SK-N-SH (cell line): ENCODE measurements at regions not wholly inside any gene's neighbourhood (a gene's known extent, or its start where the extent isn't known, plus 50 kb on each side); places are given as distances from the start of the nearest gene placed in this dataset.

Experiments used
- CTCF ChIA-PET: fragments of 300-600, 350-600 bp; formaldehyde crosslinking; extraction: SDS; loops from one replicate; lab custom pipeline; 2021; lab: Yijun Ruan, JAX
- POLR2A ChIA-PET: fragments of 350-600 bp; sonication (Branson Sonifier 250); formaldehyde crosslinking; extraction: SDS; loops from one replicate; lab custom pipeline; 2020; ENCODE audit warnings: antibody characterized with exemption, inconsistent platforms; lab: Yijun Ruan, JAX
- DNase-seq: peaks from one replicate; pipeline ENCODE4 v3.0.0; 2012
- H2AFZ ChIP-seq: fragments of 200-600 bp; sonication (generic); 2 replicates; pipeline ENCODE4 v1.8.1; 2016; ENCODE audit warnings: antibody characterized with exemption, mild to moderate bottlenecking, low read depth
- H3F3A ChIP-seq: fragments of 200-600 bp; sonication (generic); replicated peaks from 2 replicates; pipeline ENCODE3; 2016; ENCODE audit warnings: antibody characterized with exemption, mild to moderate bottlenecking; ENCODE audit not compliant: insufficient read depth
- H3K27ac ChIP-seq, 2 experiments: fragments of 200-500 bp in 1 of 2; fragments of 200-600 bp in 1 of 2; sonication (Bioruptor generic) in 1 of 2; sonication (generic), shearing (Covaris generic) in 1 of 2; 2 replicates each; pipeline versions ENCODE4 v1.5.1 to v1.6.1; 2014 to 2016; ENCODE audit warnings: low read depth in 2 of 2, inconsistent platforms in 1 of 2, low read length in 1 of 2, mild to moderate bottlenecking in 1 of 2, mixed read lengths in 1 of 2
- H3K27me3 ChIP-seq: fragments of 200-600 bp; sonication (generic), shearing (Covaris generic); 2 replicates; pipeline ENCODE4 v1.6.1; 2016; ENCODE audit warnings: mixed run types; ENCODE audit not compliant: insufficient read depth
- H3K36me3 ChIP-seq, 2 experiments: fragments of 200-500 bp in 1 of 2; fragments of 200-600 bp in 1 of 2; sonication (Bioruptor generic) in 1 of 2; sonication (generic) in 1 of 2; replicated peaks in 1 of 2; 2 replicates each; pipeline versions ENCODE3 to v1.5.1; 2014 to 2016; ENCODE audit warnings: low read length in 1 of 2, mild to moderate bottlenecking in 1 of 2; ENCODE audit not compliant: insufficient read depth in 2 of 2, control insufficient read depth in 1 of 2
- H3K4me1 ChIP-seq, 2 experiments: fragments of 200-500 bp in 1 of 2; fragments of 200-600 bp in 1 of 2; sonication (Bioruptor generic) in 1 of 2; sonication (generic), shearing (Covaris generic) in 1 of 2; 2 replicates each; pipeline versions ENCODE4 v1.5.1 to v1.6.1; 2014 to 2016; ENCODE audit warnings: low read depth in 1 of 2, low read length in 1 of 2, mixed run types in 1 of 2; ENCODE audit not compliant: insufficient read depth in 2 of 2, control insufficient read depth in 1 of 2
- H3K4me2 ChIP-seq: fragments of 200-600 bp; sonication (generic), shearing (Covaris generic); 2 replicates; pipeline ENCODE4 v1.6.1; 2017; ENCODE audit warnings: mixed run types
- H3K4me3 ChIP-seq, 2 experiments: fragments of 200-500 bp in 1 of 2; fragments of 200-600 bp in 1 of 2; sonication (Bioruptor generic) in 1 of 2; sonication (generic), shearing (Covaris generic) in 1 of 2; 2 replicates each; pipeline versions ENCODE4 v1.5.1 to v1.8.1; 2014 to 2016; ENCODE audit warnings: low read depth in 2 of 2, inconsistent platforms in 1 of 2, low read length in 1 of 2, mild to moderate bottlenecking in 1 of 2, mixed read lengths in 1 of 2, moderate library complexity in 1 of 2
- H3K79me2 ChIP-seq: fragments of 200-600 bp; sonication (generic); 2 replicates; pipeline ENCODE4 v1.8.1; 2017; ENCODE audit warnings: mild to moderate bottlenecking; ENCODE audit not compliant: insufficient read depth
- H3K9ac ChIP-seq: fragments of 200-600 bp; sonication (generic); 2 replicates; pipeline ENCODE4 v1.6.1; 2017; ENCODE audit warnings: mixed run types
- H3K9me2 ChIP-seq: fragments of 200-600 bp; sonication (generic); 2 replicates; pipeline ENCODE4 v1.6.1; 2017; ENCODE audit warnings: mixed run types
- H3K9me3 ChIP-seq: fragments of 200-600 bp; sonication (generic); 2 replicates; pipeline ENCODE4 v1.6.1; 2017; ENCODE audit warnings: mixed run types, mild to moderate bottlenecking, moderate library complexity
- H4K20me1 ChIP-seq: fragments of 200-600 bp; sonication (generic); 2 replicates; pipeline ENCODE4 v1.6.1; 2017; ENCODE audit warnings: mild to moderate bottlenecking, mixed run types; ENCODE audit not compliant: insufficient read depth
- CHD2 ChIP-seq: fragments of 150-350 bp; IDR thresholded peaks from 2 replicates; pipeline ENCODE4 v1.6.1; 2018; ENCODE audit warnings: low read length; ENCODE audit not compliant: partially characterized antibody
- CTCF ChIP-seq: fragments of 200-600 bp; sonication (generic); IDR thresholded peaks from 2 replicates; pipeline ENCODE4 v1.6.1; 2017; ENCODE audit warnings: antibody characterized with exemption, mild to moderate bottlenecking, moderate library complexity
- ELF1 ChIP-seq: IDR thresholded peaks from 2 replicates; pipeline ENCODE4 v1.4.0; 2012
- EP300 ChIP-seq, 2 experiments: IDR thresholded peaks; 2 replicates each; pipeline versions ENCODE4 v1.4.0 to v1.6.1; 2012; ENCODE audit warnings: borderline replicate concordance in 1 of 2, low read depth in 1 of 2, low read length in 1 of 2
- EZH2phosphoT487 ChIP-seq: fragments of 200-600 bp; sonication (generic); IDR thresholded peaks from 2 replicates; pipeline ENCODE4 v1.6.1; 2017; ENCODE audit warnings: low read depth, mixed run types, mild to moderate bottlenecking, antibody characterized with exemption, moderate library complexity, borderline replicate concordance
- GATA2 ChIP-seq: sonication (generic); formaldehyde crosslinking; IDR thresholded peaks from 2 replicates; pipeline ENCODE4 v1.5.0; 2020; ENCODE audit warnings: mild to moderate bottlenecking, missing genetic modification reagents
- MEF2A ChIP-seq: IDR thresholded peaks from 2 replicates; pipeline ENCODE4 v1.4.0; 2012; ENCODE audit warnings: low read depth, borderline replicate concordance
- MXI1 ChIP-seq: IDR thresholded peaks from 2 replicates; pipeline ENCODE4 v1.6.1; 2012; ENCODE audit warnings: mild to moderate bottlenecking, low read depth, low read length, improper control_type of control experiment
- NFIC ChIP-seq: IDR thresholded peaks from 2 replicates; pipeline ENCODE4 v1.4.0; 2012; ENCODE audit warnings: borderline replicate concordance
- RAD21 ChIP-seq: IDR thresholded peaks from 2 replicates; pipeline ENCODE4 v1.6.1; 2012; ENCODE audit warnings: mild to moderate bottlenecking, low read length
- RFX5 ChIP-seq: IDR thresholded peaks from 2 replicates; pipeline ENCODE4 v1.6.1; 2012; ENCODE audit warnings: mild to moderate bottlenecking, improper control_type of control experiment, low read length
- SIN3A ChIP-seq: IDR thresholded peaks from 2 replicates; pipeline ENCODE4 v1.6.1; 2012; ENCODE audit warnings: low read depth, mild to moderate bottlenecking, low read length, moderate library complexity, borderline replicate concordance
- TAF1 ChIP-seq: IDR thresholded peaks from 2 replicates; pipeline ENCODE4 v1.6.1; 2012; ENCODE audit warnings: low read depth, mild to moderate bottlenecking, low read length, moderate library complexity, borderline replicate concordance
- TCF12 ChIP-seq: IDR thresholded peaks from 2 replicates; pipeline ENCODE4 v1.4.0; 2012
- YY1 ChIP-seq: IDR thresholded peaks from 2 replicates; pipeline ENCODE4 v1.4.0; 2012; ENCODE audit warnings: low read depth, mild to moderate bottlenecking
- ZBTB33 ChIP-seq: IDR thresholded peaks from 2 replicates; pipeline ENCODE4 v1.4.0; 2012; ENCODE audit warnings: low read depth, borderline replicate concordance
- WGBS: methylation state at CpG from one replicate; pipeline ENCODE4 v1.1.6; 2017; ENCODE audit warnings: low lambda C conversion rate; 5-methylcytosine and 5-hydroxymethylcytosine counted together
- TF ChIP-seq, protein P1 (sequence below): fragments of 150-350 bp; IDR thresholded peaks from 2 replicates; pipeline ENCODE4 v1.6.1; 2017; ENCODE audit warnings: antibody characterized with exemption, low read length, low read depth, borderline replicate concordance

DNA sequence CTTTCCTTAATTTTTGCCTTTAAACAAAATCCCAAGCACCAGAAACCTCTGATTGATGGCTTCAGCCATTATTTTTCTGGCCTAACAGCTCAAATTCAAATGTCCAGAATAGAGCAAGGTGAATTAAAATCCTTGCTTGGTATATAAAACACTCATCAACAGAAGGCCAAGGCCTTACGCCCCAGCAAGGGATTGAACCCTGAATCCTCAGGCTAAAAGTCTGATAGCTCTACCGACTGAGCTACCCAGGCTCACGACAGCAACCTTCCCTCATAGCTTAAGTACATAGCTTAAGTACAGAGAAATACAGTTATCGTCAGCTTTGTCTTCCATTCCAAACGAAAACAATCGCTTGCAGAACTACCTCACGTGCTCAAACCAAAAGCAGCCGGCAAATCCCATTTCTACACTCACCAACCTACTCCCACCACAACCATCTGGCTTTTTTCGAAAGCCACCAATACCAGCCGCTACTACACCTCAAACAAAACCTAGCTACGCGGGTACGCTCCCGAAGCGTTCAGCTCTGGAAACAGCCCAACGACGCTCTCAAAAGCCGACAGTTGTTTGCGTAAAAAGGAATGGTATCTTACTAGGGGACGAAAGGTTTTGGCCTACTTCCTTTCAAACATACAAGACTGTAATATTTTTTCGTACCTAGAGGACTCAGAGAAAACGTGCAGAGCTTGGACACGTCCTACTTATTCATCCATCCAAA, 167.5 kb downstream of the GPX5 start:
- Histone ChIP-seq H3K4me2 (no peak overlapping the region), H4K20me1 (no peaks in the 10 kb centered on the region), H3F3A (no peaks in the 10 kb centered on the region), H3K36me3 (no peaks in the 10 kb centered on the region), H3K9ac (no peak overlapping the region), H3K27ac (no peak overlapping the region), H3K9me2 (no peaks in the 10 kb centered on the region), H3K9me3 (no peaks in the 10 kb centered on the region), H3K4me3 (no peak overlapping the region), H3K4me1 (peaks cover 0 to 2% of the 10 kb centered on the region in 2 experiments; a peak in 1 of 4 replicates), H3K27me3 (peaks cover 65% of the 10 kb centered on the region), H3K79me2 (no peaks in the 10 kb centered on the region), H2AFZ (no peak overlapping the region)
- TF ChIP-seq SIN3A (no peak), NFIC (no peak), RFX5 (no peak), MXI1 (no peak), YY1 (no peak), EP300 (IDR thresholded peaks at IDR 0.05; ENCODE audit: borderline replicate concordance in 1 of 2, low read depth in 1 of 2, low read length in 1 of 2) (no peak), RAD21 (no peak), TAF1 (no peak), ZBTB33 (no peak), TCF12 (no peak)
- WGBS = 65% methylated on average over 23 of the region's 23 CpGs
- POLR2A ChIA-PET = no interaction called here
- no peak for DNase-seq
- CTCF ChIA-PET = interaction anchor here (1.2 to 2.4 kb wide), 4 partner anchors 9 to 323 kb away, joined by 3 to 9 read pairs (median 4); no protein-coding TSS in a partner anchor

- POLR2A ChIA-PET = no interaction called here
- no peak overlapping the region for H2AFZ ChIP-seq
- peaks cover 60% of the 10 kb centered on the region for H3K27me3 ChIP-seq
- DNase-seq = no peak
- H3K4me3 ChIP-seq = no peak overlapping the region
- no peaks in the 10 kb centered on the region for H3K36me3 ChIP-seq
- CTCF ChIA-PET = interaction anchor here (1.2 to 2.4 kb wide), 4 partner anchors 9 to 322 kb away, joined by 3 to 9 read pairs (median 4); no protein-coding TSS in a partner anchor
- 26% methylated on average over 25 of the region's 26 CpGs for WGBS
- TF ChIP-seq GATA2 (CRISPR knock-in tag) (no peak), CTCF (no peak), NFIC (no peak), MEF2A (no peak), EZH2phosphoT487 (no peak), ELF1 (no peak), TAF1 (no peak), ZBTB33 (no peak), EP300 (IDR thresholded peaks at IDR 0.05; ENCODE audit: borderline replicate concordance in 1 of 2, low read depth in 1 of 2, low read length in 1 of 2) (no peak), CHD2 (no peak)
- TF ChIP-seq, protein P1, sequence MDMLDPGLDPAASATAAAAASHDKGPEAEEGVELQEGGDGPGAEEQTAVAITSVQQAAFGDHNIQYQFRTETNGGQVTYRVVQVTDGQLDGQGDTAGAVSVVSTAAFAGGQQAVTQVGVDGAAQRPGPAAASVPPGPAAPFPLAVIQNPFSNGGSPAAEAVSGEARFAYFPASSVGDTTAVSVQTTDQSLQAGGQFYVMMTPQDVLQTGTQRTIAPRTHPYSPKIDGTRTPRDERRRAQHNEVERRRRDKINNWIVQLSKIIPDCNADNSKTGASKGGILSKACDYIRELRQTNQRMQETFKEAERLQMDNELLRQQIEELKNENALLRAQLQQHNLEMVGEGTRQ = no peak
- H3K4me2 ChIP-seq = 0 out of 2 replicates have a peak overlapping the region, but pooled peaks have one; percentile 10
- no peak overlapping the region for H3K9ac ChIP-seq
- H3F3A ChIP-seq = no peaks in the 10 kb centered on the region
- H3K79me2 ChIP-seq = no peaks in the 10 kb centered on the region
- peaks cover 0 to 2% of the 10 kb centered on the region in 2 experiments; a peak in 1 of 4 replicates for H3K4me1 ChIP-seq
- H3K9me3 ChIP-seq = no peaks in the 10 kb centered on the region
- no peaks in the 10 kb centered on the region for H4K20me1 ChIP-seq
- H3K27ac ChIP-seq = no peak overlapping the region
- no peaks in the 10 kb centered on the region for H3K9me2 ChIP-seq
Measured at GRCh38 chr6:28693751-28694443, 168.2 kb downstream of the GPX5 start.
